ENCODE measurements at regions not wholly inside any gene's neighbourhood (a gene's known extent, or its start where the extent isn't known, plus 50 kb on each side); places are given as distances from the start of the nearest gene placed in this dataset.
"Not testable (repeated sequence)": the region's sequence is repeated elsewhere in the genome, so short reads cannot be mapped to it uniquely, and the experiment has no call there.

GRCh38 chr2:172287190-172287589 is 140.2 kb upstream of the ITGA6 start:
- no peak for DNase-seq (ENCODE audit: low read depth in 2 of 2)

GRCh38 chr2:172287605-172288315 is 139.6 kb upstream of the ITGA6 start:
- no peak for DNase-seq (ENCODE audit: low read depth in 2 of 2)

GRCh38 chr2:172288603-172289002 is 138.8 kb upstream of the ITGA6 start:
- DNase-seq (ENCODE audit: low read depth in 2 of 2), result peak; percentile 4 to 19

GRCh38 chr2:172293952-172294351 is 133.4 kb upstream of the ITGA6 start:
- DNase-seq (ENCODE audit: low read depth in 2 of 2), result no peak

- no peak for DNase-seq (ENCODE audit: low read depth in 2 of 2)
Observed at GRCh38 chr2:172294983-172295382, 132.4 kb upstream of the ITGA6 start.

- DNase-seq (ENCODE audit: low read depth in 2 of 2), result no peak
Observed at GRCh38 chr2:172295677-172296076, 131.7 kb upstream of the ITGA6 start.

- no peak for DNase-seq (ENCODE audit: low read depth in 2 of 2)
Observed at GRCh38 chr2:172296267-172297046, 130.9 kb upstream of the ITGA6 start.

GRCh38 chr2:172297531-172297930 is 129.9 kb upstream of the ITGA6 start:
- no peak for DNase-seq (ENCODE audit: low read depth in 2 of 2)

GRCh38 chr2:172297950-172298349 is 129.4 kb upstream of the ITGA6 start:
- no peak for DNase-seq (ENCODE audit: low read depth in 2 of 2)

GRCh38 chr2:172299741-172300140 is 127.6 kb upstream of the ITGA6 start:
- no peak for DNase-seq (ENCODE audit: low read depth in 2 of 2)

GRCh38 chr2:172300851-172301250 is 126.5 kb upstream of the ITGA6 start:
- DNase-seq (ENCODE audit: low read depth in 2 of 2), result no peak

- DNase-seq (ENCODE audit: low read depth in 2 of 2), result no peak
Observed at GRCh38 chr2:172305066-172305465, 122.3 kb upstream of the ITGA6 start.

GRCh38 chr2:172307800-172308199 is 119.6 kb upstream of the ITGA6 start:
- DNase-seq (ENCODE audit: low read depth in 2 of 2), result no peak

- DNase-seq (ENCODE audit: low read depth in 2 of 2), result no peak
Observed at GRCh38 chr2:172308253-172308935, 119.0 kb upstream of the ITGA6 start.

GRCh38 chr2:172311921-172312345 is 115.5 kb upstream of the ITGA6 start:
- no peak for DNase-seq (ENCODE audit: low read depth in 2 of 2)

GRCh38 chr2:172313715-172314341 is 113.6 kb upstream of the ITGA6 start:
- DNase-seq (ENCODE audit: low read depth in 2 of 2), result no peak

- DNase-seq (ENCODE audit: low read depth in 2 of 2), result not testable (repeated sequence)
Observed at GRCh38 chr2:172315070-172315469, 112.3 kb upstream of the ITGA6 start.

GRCh38 chr2:172322049-172322448 is 105.3 kb upstream of the ITGA6 start:
- DNase-seq (ENCODE audit: low read depth in 2 of 2), result no peak

GRCh38 chr2:172323256-172323655 is 104.1 kb upstream of the ITGA6 start:
- no peak for DNase-seq (ENCODE audit: low read depth in 2 of 2)

GRCh38 chr2:172323861-172324597 is 103.4 kb upstream of the ITGA6 start:
- DNase-seq (ENCODE audit: low read depth in 2 of 2), result no peak

- DNase-seq (ENCODE audit: low read depth in 2 of 2), result no peak
Observed at GRCh38 chr2:172326211-172326509, 101.2 kb upstream of the ITGA6 start.
